AML-193 (cell line): ENCODE measurements at regions not wholly inside any gene's neighbourhood (a gene's known extent, or its start where the extent isn't known, plus 50 kb on each side); places are given as distances from the start of the nearest gene placed in this dataset.

ENCODE experiments used
- DNase-seq, 2 experiments: peaks; one replicate each; lab custom pipeline; 2025; lab: John Stamatoyannopoulos, UW

- DNase-seq = no peak
Observed at GRCh38 chr13:42720858-42721219, 60.5 kb upstream of the FAM216B start.

- DNase-seq = no peak
Observed at GRCh38 chr13:42722883-42723539, 58.4 kb upstream of the FAM216B start.

- no peak for DNase-seq
Observed at GRCh38 chr13:42728507-42729180, 52.7 kb upstream of the FAM216B start.

DNA sequence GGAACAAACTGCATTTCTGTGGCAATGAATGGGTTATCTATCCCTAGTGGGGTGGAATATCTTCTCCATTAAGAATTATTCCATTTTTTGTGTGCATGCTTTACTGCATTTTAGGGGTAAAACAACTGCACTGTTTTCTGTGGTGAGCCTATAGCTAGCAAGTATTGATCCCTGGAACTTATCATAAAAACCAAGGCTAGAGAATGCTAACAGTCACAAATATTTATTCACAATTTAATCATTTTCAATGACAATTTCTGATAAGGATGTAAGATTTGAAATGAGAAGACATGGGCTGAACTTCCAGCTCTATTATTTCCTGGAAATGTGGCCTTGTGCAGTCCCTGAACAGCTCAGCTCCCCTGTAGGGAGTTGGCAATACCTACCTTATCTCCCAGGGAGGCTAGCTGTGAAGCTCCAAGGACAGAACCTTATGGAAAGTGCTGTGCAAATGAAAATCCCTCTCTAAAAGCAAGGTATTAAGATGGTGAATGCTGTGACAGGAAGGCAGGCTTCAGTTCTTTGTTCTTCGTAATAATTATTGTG is 51.5 kb upstream of the FAM216B start:
- no peak for DNase-seq
